DOHH2 (cell line): ENCODE measurements at regions not wholly inside any gene's neighbourhood (a gene's known extent, or its start where the extent isn't known, plus 50 kb on each side); places are given as distances from the start of the nearest gene placed in this dataset.

ENCODE experiments used
- H3F3A ChIP-seq: fragments of 200-600 bp; sonication (generic), shearing (Covaris generic); 2 replicates; pipeline ENCODE4 v1.6.0; 2016; ENCODE audit warnings: antibody characterized with exemption, mild to moderate bottlenecking; ENCODE audit not compliant: control insufficient read depth, insufficient read depth
- H3K27ac ChIP-seq: fragments of 200-600 bp; sonication (generic); 2 replicates; pipeline ENCODE4 v1.5.1; 2014; ENCODE audit warnings: low read depth, mild to moderate bottlenecking, low read length, moderate library complexity
- H3K27me3 ChIP-seq: fragments of 200-600 bp; sonication (generic); 2 replicates; pipeline ENCODE4 v1.6.1; 2014; ENCODE audit warnings: mild to moderate bottlenecking, low read length, mixed read lengths; ENCODE audit not compliant: control insufficient read depth
- H3K36me3 ChIP-seq: fragments of 200-600 bp; sonication (generic); 2 replicates; pipeline ENCODE4 v1.6.1; 2014; ENCODE audit warnings: mild to moderate bottlenecking, low read length, moderate library complexity, mixed read lengths; ENCODE audit not compliant: control insufficient read depth
- H3K4me1 ChIP-seq: fragments of 200-600 bp; sonication (generic); 2 replicates; pipeline ENCODE4 v1.6.1; 2014; ENCODE audit warnings: mild to moderate bottlenecking, low read length, mixed read lengths; ENCODE audit not compliant: control insufficient read depth
- H3K4me2 ChIP-seq: fragments of 200-600 bp; sonication (generic); 2 replicates; pipeline ENCODE4 v1.6.0; 2014; ENCODE audit warnings: mild to moderate bottlenecking, low read length, moderate library complexity
- H3K4me3 ChIP-seq: fragments of 200-600 bp; sonication (generic); 2 replicates; pipeline ENCODE4 v1.5.1; 2014; ENCODE audit warnings: mild to moderate bottlenecking, low read length, mixed read lengths
- H3K79me2 ChIP-seq: fragments of 200-600 bp; sonication (generic); 2 replicates; pipeline ENCODE4 v1.6.1; 2014; ENCODE audit warnings: mild to moderate bottlenecking, low read length, mixed read lengths; ENCODE audit not compliant: control insufficient read depth
- H3K9me2 ChIP-seq: fragments of 200-600 bp; sonication (generic); replicated peaks from 2 replicates; pipeline ENCODE4 v1.6.1; 2014; ENCODE audit warnings: mild to moderate bottlenecking, low read length, mixed read lengths; ENCODE audit not compliant: control insufficient read depth
- H3K9me3 ChIP-seq: fragments of 200-600 bp; sonication (generic); 2 replicates; pipeline ENCODE4 v1.6.1; 2014; ENCODE audit warnings: antibody characterized with exemption, low read length, mixed read lengths; ENCODE audit not compliant: control insufficient read depth, insufficient read depth
- H4K20me1 ChIP-seq: fragments of 200-600 bp; sonication (generic); 2 replicates; pipeline ENCODE4 v1.6.0; 2014; ENCODE audit warnings: low read depth, mild to moderate bottlenecking, antibody characterized with exemption, low read length, moderate library complexity; ENCODE audit not compliant: control insufficient read depth, insufficient read depth
- EZH2phosphoT487 ChIP-seq: fragments of 200-600 bp; sonication (generic); IDR thresholded peaks from 2 replicates; pipeline ENCODE4 v1.6.1; 2017; ENCODE audit warnings: borderline replicate concordance, mild to moderate bottlenecking, antibody characterized with exemption, low read length, moderate library complexity, mixed read lengths
- TF ChIP-seq, protein P1 (sequence below): fragments of 200-600 bp; sonication (generic); IDR thresholded peaks from one replicate; pipeline ENCODE4 v1.5.1; 2014; ENCODE audit warnings: antibody characterized with exemption, mild to moderate bottlenecking, low read depth, low read length; ENCODE audit not compliant: poor library complexity, severe bottlenecking

DNA sequence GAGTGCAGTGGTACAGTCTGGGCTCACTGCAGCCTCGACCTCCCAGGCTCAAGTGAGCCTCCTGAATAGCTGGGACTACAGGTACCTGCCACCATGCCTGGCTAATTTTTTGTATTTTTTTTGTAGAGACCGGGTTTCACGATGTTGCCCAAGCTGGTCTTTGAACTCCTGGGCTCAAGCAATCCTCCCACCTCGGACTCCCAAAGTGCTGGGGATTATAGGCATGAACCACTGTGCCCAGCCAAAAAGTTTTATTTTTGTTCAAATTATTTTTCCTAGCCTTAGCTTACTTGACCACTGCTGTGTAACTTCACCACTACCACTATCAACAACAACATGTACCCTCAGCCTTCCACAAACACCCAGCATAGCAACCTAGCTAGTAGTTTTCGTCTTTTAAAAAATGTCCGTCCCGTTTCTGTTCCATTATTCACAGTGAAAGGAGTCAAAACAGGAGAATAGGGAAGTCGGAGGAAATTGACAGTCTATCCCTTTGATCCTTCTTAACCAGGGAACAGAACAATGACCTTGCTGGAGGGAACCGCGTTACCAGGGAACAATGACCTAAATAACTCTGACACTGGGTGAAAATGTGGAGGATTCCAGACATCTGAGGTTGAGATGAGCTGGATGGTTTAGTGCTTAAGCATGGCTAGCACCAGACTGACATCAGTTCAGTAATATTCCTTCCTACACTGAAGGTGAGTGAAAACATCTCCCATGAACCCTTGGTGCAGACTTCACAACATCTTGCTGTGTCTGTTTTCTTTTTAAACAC is 69.2 kb upstream of the ARL4C start:
- Histone ChIP-seq H3K4me2 (peak overlapping the region; percentile 74), H3K27ac (peak overlapping the region; percentile 92), H3K4me1 (peaks cover 75% of the 10 kb centered on the region), H3K4me3 (peak overlapping the region; percentile 60), H4K20me1 (no peaks in the 10 kb centered on the region), H3K36me3 (no peaks in the 10 kb centered on the region), H3F3A (peaks cover 34% of the 10 kb centered on the region), H3K9me2 (no peaks in the 10 kb centered on the region), H3K9me3 (no peaks in the 10 kb centered on the region), H3K27me3 (no peaks in the 10 kb centered on the region), H3K79me2 (no peaks in the 10 kb centered on the region)
- no peak for TF ChIP-seq EZH2phosphoT487
- TF ChIP-seq, protein P1, sequence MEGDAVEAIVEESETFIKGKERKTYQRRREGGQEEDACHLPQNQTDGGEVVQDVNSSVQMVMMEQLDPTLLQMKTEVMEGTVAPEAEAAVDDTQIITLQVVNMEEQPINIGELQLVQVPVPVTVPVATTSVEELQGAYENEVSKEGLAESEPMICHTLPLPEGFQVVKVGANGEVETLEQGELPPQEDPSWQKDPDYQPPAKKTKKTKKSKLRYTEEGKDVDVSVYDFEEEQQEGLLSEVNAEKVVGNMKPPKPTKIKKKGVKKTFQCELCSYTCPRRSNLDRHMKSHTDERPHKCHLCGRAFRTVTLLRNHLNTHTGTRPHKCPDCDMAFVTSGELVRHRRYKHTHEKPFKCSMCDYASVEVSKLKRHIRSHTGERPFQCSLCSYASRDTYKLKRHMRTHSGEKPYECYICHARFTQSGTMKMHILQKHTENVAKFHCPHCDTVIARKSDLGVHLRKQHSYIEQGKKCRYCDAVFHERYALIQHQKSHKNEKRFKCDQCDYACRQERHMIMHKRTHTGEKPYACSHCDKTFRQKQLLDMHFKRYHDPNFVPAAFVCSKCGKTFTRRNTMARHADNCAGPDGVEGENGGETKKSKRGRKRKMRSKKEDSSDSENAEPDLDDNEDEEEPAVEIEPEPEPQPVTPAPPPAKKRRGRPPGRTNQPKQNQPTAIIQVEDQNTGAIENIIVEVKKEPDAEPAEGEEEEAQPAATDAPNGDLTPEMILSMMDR, result no peak

DNA sequence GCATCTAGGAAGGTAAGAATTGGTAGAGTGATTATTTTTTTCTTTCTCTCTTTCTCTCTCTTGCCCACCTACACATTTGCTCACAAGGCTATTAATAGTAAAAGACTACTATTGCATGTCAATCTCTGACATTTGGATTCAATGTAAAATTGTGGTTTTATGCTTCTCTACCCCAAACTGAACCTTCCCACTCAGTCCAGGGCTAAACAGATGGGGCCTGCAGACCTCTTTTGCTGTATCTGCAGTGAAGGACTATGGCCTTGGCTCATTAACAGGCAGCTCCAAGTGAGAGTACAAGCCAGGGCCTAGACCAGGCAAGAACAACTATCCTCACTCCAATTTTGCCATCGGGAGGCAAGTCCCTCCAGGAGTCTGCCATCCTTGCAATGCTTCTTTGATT is 68.3 kb upstream of the ARL4C start:
- Histone ChIP-seq H3K4me3 (peak overlapping the region; percentile 60), H3K9me2 (no peaks in the 10 kb centered on the region), H3K4me1 (peaks cover 67% of the 10 kb centered on the region), H3K4me2 (peak overlapping the region; percentile 74), H3F3A (peaks cover 26% of the 10 kb centered on the region), H4K20me1 (no peaks in the 10 kb centered on the region), H3K27me3 (no peaks in the 10 kb centered on the region), H3K79me2 (no peaks in the 10 kb centered on the region), H3K9me3 (no peaks in the 10 kb centered on the region), H3K36me3 (no peaks in the 10 kb centered on the region), H3K27ac (peak overlapping the region; percentile 92)
- no peak for TF ChIP-seq EZH2phosphoT487
- TF ChIP-seq, protein P1, result no peak

DNA sequence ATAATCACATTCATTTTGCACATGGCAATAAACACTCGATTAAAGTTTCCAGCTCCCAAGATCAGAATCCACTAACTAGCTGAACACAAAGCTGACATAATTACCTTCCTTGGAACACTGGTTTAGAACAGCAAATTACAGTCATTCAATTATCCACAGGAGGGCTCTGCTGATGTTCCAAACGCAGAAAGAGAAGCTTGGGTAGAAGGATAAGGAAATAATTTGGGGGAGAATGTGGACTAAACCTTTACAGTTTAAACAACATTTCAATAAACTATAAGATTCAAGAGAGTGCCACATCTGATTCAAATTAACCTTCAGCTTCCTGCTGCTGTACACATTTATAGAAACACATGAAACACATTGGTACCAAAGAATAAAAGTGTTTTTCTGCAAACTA is 67.8 kb upstream of the ARL4C start:
- TF ChIP-seq, protein P1, result no peak
- no peak for TF ChIP-seq EZH2phosphoT487
- Histone ChIP-seq H3K36me3 (no peaks in the 10 kb centered on the region), H3K9me3 (no peaks in the 10 kb centered on the region), H4K20me1 (no peaks in the 10 kb centered on the region), H3K4me1 (peaks cover 62% of the 10 kb centered on the region), H3K27ac (peak overlapping the region; percentile 92), H3K4me2 (peak overlapping the region; percentile 74), H3K27me3 (no peaks in the 10 kb centered on the region), H3K4me3 (peak overlapping the region; percentile 60), H3K79me2 (no peaks in the 10 kb centered on the region), H3K9me2 (no peaks in the 10 kb centered on the region), H3F3A (peaks cover 21% of the 10 kb centered on the region)
